ENCODE measurements at regions not wholly inside any gene's neighbourhood (a gene's known extent, or its start where the extent isn't known, plus 50 kb on each side); places are given as distances from the start of the nearest gene placed in this dataset.

DNA sequence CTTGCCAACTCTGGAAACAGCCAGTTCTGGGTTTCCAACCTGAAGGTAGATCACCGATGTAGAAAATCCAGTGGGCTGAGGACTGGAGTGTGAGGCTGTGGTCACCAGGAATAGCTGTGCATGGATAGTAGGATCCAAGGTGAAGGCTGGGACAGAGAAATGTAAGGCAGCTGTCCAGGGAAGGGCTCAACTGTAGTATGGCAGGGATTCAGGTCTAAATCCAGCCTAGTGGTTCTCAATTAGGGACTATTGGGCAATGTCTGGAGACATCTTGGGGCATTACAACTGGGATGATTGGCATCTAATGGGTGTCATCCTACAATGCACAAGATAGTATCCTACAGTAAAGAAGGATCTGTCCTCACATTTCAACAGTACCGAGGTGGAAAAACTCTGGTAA is 67.7 kb upstream of the RUNX1 start:
- DNase-seq (ENCODE audit: low spot score) (no peak), FAIRE-seq (no peak)

DNA sequence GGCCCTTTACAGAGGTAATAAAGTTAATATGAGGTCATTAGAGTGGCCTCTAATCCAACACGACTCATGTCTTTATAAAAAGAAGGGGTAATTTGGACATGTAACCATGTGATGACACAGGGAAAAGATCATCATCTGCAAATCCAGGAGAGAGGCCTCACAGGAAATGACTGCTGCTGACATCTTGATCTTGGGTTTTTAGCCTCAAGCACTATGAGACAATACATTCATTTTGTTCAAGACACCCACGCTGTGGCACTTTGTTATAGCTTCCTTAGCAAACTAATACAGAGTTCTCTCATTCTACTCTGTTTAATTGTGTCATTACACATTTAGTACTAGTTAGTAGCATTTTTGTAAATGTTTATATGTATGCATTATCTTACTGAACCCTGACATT is 64.0 kb upstream of the RUNX1 start:
- FAIRE-seq, result no peak
- no peak for DNase-seq (ENCODE audit: low spot score)

DNA sequence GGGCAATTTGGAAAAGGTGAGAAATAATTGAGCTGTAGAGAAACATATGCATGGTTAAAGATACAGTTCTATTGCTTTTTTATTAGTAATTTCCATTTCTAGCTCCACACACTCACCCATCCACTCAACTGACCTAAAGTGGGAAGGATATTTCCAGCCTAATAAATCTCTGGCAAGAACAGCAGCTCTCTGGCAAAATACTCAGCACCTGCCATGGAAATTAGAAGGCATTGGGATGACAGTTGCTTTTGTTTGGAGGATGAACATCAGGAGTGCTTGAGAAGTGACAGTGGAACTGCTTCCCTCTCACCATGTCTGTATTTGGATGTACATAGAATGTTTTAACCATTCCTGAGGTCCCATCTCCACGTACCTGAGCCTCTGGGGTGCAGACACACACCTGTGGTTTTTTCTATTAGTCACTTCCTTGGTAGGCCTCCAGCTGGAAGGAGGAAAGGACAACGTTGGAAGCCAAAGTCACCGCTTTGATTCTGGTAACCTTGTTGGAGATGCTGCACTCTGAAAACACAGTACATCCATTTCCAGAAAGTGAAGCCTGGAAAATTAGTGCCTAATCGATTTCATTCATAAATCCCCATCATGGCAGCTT is 62.3 kb upstream of the RUNX1 start:
- no peak for DNase-seq (ENCODE audit: low spot score)

DNA sequence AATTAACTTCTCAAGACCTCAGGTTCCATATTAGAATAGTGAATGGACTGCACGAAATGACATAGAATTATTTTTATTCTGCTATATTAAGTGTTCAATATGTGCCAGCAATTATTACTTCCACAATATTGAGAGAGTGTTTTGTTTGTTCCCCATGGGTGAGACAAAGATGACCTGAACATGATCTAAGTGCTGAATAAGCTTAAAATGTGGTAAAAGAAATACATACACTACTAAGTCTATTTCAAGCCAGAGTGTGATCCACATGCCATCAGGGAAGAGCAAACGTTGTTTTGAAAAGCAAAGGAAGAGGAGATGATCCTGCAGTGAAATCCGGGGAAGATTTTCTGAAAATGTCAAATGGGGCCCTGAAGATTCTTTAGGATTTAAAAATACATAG is 59.8 kb upstream of the RUNX1 start:
- FAIRE-seq, result no peak
- DNase-seq (ENCODE audit: low spot score), result no peak

More for the DNA sequence above, 62.3 kb upstream of the RUNX1 start:
- no peak for FAIRE-seq

DNA sequence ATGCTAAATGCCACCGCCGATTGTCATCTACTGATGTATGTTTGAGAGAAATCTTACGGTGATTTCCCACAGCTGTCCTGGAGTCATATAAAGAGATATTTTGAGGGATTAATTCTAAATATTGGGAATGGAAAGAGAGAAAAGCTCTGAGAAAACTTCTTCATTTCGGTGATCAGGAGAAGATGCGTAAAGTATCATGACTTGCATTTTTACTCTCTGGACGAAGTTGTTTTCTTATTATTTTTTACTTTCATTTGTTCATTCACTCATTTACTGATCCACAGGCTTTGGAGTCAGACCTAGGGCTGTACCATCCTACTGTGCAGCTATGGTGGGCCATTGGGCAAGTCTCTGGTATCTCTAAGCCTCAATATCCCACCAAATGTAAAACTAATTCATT is 58.4 kb upstream of the RUNX1 start:
- no peak for FAIRE-seq

DNA sequence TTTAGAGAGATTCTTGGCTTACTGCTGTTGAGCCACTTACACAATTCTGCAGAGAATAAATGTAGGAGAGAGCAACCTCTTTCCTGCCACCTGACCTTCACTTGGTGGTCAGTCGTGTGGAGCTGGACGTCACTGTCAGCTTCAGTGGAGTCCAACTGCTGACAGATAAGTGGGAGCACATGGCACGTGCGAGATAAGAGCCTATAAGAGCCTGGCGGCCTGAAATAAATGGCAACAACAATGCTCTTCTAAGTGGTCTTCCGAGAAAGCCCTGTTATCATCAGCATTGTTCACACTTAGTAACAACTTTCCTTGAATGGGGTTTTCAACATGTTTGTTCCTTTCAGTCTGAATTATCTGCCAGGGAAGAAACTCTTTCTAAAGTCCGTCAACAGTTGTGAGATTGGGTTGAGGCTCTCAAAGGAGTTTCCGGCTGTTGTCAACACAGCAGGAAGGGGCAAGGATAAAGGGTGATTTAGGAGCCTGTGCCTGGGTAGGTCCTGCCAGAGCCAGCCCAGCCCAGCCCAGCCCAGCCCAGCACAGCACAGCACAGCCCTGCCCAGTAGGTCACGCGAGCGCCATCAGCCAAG is 57.2 kb upstream of the RUNX1 start:
- FAIRE-seq (no peak), DNase-seq (ENCODE audit: low spot score) (no peak)

More for the DNA sequence above, 58.4 kb upstream of the RUNX1 start:
- no peak for DNase-seq (ENCODE audit: low spot score)

DNA sequence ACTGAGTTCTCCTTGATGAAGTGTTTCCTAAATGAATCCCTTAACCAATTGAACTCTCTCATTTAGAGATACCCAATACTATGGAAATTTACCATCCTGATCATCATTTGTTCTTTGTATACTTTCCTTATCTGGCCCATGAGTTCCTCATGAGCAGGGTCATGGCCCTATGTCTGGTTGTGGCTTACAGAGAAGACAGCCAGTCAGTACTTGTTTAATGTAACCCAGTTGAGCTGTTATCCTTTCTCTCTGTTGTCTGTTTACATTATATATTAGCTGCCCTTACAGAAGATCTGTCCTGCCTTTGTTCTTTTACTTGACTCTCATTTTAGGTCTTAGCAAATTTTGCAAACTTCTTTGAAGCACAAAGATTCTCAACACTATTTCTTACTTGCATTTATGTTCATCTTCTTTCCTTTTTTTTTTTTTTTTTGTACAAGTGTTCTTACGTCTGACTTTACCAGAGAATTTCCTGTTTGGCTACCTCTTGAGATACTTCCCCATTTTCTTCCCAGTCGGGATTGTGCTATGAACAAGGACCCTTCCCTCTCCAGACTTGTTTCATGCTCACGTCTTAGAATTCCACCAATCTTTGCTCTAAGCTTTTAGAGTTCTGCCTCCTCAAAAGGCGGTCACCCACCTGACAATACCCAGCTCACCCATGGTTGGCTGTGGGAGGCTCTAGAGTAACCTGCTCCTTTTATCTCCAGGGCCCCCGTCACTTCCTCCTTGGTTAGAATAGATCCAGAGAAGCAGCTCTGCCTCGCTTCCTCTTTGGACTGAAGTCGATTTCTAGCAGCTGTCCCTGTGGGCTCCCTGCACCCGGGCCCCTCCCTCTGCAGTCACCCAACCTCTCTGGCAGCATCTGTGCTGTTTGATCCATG is 53.6 kb upstream of the RUNX1 start:
- no peak for FAIRE-seq

DNA sequence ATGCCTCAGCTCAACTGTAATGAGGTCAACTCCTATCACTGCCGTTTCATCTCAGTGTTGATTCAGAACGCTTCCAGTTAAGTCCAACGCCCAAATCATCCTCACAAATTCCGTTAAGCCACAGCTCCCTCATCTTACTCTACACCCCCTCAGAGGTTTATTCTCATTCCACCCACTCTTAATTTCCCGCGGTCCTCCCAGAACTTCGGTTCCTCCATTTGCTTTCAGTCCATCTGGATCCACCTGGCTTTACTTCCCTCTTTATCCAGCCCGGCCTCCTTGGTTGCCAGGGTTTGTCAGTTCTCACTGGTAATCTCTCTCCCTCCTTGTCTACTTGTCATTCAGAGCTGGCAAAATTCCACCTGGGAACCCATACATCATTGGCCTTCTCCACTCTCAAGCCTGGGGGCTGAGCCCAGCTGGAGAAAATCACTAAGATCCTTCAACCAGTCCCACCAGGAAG is 51.3 kb upstream of the RUNX1 start:
- FAIRE-seq, result no peak

More for the DNA sequence above, 53.6 kb upstream of the RUNX1 start:
- no peak for DNase-seq (ENCODE audit: low spot score)

DNA sequence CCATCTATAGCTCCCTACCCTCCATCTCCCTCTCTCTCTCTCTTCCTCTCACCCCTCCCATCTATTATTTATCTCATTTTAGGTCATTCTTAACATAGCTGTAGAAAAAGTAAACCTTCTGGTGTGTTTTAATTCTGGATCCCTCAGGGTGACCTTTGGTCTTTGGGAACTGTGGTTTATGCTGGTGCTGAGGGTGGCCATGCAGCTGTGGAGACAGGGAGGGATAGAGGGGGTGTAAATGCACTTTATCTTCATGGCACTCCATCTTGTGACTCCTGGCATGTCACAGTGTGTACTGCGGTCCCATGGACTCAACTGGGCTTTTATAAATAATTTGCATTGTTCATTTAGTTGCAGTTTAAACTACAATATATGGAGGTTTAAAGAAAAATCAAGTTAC is 50.2 kb upstream of the RUNX1 start:
- no peak for FAIRE-seq
- DNase-seq (ENCODE audit: low spot score), result no peak

More for the DNA sequence above, 51.3 kb upstream of the RUNX1 start:
- DNase-seq (ENCODE audit: low spot score), result no peak

Data from urothelium cell line (cell line).